Stimulated activated CD4-positive, alpha-beta T cell treated with anti-CD3 and anti-CD28 coated beads, TNF-alpha, amount 100 ng/mL, for 24 hours (primary cell): ENCODE measurements at regions not wholly inside any gene's neighbourhood (a gene's known extent, or its start where the extent isn't known, plus 50 kb on each side); places are given as distances from the start of the nearest gene placed in this dataset.
A peak's percentile ranks its signal among the peaks of the same experiment; 100 is the strongest.

Experiments used
- DNase-seq, 3 experiments: peaks; one replicate each; pipeline ENCODE4 v3.0.0-alpha.2; 2020; ENCODE audit warnings: low read depth in 3 of 3

GRCh38 chr11:11077898-11078297 is 220.0 kb upstream of the ZBED5 start:
- DNase-seq: no peak

DNA sequence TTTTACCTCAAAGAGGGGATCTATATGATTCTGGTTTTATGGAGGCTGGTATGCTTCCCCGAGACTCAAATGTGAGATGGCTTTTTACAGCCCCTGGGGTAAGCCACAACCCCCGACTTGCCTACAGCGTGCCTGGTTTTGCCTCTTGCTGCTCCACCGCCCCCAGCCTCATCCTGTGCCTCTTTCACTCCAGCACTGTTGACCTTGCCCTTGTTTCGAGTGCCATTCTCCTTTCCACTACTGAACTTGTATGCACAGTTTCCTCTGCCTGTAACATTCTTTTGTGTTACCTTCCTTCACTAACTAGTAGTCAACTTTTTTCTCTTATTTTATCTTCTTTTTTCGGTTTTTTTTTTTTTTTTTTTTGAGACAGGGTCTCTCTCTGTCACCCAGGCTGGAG is 219.0 kb upstream of the ZBED5 start:
- peak in 1 of 3 experiments; percentile 0 for DNase-seq

DNA sequence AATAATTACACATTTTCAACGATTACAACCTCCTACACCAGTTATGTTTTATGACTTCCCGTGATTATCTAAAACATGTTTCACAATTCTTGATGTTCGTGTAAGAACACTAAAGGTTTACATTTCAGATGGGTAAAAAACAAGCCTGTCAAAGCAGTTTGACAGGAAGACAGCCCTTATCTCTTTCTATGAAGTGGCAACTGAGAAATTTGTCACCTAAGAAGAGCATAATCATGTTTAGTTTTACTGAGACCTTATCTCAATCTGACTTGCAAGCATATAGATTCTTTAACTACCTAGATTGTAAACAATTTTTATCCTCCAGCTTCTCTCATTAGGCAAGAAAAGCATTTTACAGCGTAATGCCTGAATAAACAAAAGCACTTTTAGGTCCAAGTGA is 218.4 kb upstream of the ZBED5 start:
- no peak for DNase-seq

GRCh38 chr11:11075515-11076171 is 217.8 kb upstream of the ZBED5 start:
- no peak for DNase-seq

- no peak for DNase-seq
These were observed 217.0 kb upstream of the ZBED5 start for GRCh38 chr11:11074686-11075335.

- DNase-seq: no peak
These were observed 216.1 kb upstream of the ZBED5 start for GRCh38 chr11:11073996-11074395.

- no peak for DNase-seq
These were observed 214.2 kb upstream of the ZBED5 start for GRCh38 chr11:11072067-11072466.

- DNase-seq: no peak
These were observed 213.6 kb upstream of the ZBED5 start for GRCh38 chr11:11071486-11071885.

- no peak for DNase-seq
These were observed 213.1 kb upstream of the ZBED5 start for GRCh38 chr11:11070976-11071375.

DNA sequence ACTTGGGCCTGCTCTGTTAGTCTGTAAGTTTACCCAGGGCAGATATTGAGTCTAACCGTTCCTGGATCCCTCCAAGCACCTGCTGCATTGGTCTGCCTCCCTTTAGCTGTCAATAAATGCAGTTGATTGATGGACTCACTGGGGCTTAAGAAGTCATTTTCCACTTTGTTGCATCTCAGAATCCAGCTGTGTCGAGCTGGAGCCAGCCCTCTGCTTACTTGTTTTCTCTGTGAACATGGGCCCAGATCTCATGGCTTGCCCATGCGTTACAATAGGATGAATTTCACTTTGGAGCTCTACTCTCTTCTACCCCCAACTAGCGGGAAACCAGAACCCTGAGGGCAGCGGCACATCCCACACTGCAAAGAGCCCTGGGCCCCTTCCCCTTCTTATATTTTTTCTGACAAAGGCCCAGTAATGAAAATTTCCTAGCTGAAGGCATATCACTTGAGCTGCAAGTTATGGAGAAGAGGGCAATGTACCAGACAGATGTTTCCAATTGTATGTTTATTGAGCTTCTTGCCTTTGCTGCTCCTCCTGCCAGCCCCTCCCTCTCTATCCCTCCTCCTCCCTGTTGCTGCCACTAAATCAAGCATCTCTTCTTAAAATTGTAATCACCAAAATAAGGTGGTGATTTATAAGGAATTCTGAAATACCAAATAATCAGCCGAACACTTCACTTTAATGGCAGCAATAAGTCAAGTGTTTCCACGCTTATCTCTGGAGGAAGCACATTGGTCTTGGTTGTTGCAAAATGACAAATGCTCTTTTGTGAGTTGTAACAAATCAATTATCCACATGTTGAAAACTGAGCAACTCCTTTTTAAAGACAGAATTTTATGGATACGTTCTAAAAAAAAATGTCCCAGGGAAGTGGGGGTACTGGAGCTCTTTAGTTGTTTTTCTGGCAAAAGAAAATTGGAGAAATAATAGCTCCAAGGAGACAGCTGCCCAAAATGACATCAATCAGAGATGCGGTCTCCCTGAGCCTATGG is 212.3 kb upstream of the ZBED5 start:
- DNase-seq: no peak

DNA sequence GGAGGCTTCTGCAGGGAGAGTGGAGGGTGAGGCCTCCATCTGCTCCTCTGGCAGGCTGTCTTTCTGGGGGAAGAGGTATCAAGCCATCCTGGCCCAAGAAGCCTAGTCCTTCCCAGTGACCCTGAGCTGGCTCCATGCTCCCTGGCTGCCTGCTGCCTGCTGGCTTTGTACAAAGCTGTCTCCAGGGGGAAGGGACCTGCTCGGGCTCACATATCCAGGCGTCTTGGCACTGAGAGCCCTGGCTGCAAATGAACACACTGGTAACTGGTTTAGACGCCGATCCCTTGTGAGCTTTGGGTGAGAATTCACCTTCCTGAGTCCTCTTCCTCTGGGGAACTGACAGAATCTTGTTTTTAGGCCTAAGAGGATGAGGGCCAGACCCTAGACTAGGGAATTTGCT is 210.3 kb upstream of the ZBED5 start:
- no peak for DNase-seq

DNA sequence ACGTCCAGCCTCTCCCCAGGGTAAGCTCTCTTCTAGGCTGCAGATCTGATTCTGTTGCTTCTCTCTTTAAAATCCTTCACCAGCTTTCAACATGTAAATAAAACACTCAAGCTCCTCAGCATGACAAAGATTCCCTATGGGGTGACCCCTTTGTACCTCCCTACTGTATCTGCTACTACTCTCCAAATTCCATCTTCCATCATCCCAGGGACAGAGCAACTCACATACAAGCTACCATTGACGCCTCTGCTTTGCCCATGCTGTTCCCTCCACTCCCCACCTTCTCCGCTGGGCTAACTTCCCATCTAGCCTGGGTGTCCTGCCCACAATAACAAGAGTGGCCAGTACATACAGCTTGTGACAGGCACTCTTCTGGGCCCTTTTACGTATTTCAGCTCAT is 207.5 kb upstream of the ZBED5 start:
- no peak for DNase-seq

DNA sequence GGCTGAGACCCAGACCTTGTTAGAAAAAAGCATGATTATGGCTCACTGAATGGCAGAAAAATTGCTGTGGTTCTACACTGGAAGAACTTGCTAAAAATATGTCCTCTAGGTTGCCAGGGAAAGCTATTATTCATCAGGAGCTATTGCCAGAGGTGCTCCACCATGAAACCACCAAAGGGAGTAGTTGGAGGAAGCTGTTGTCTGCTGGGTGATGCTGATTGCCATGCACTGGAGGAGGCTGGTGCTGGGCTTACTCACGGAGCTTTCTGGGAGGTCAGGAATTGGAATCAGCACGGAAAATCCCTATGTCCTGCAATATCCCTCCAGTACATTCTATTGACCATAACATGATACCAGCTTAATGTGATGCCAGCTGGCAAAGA is 199.6 kb upstream of the ZBED5 start:
- DNase-seq: no peak

DNA sequence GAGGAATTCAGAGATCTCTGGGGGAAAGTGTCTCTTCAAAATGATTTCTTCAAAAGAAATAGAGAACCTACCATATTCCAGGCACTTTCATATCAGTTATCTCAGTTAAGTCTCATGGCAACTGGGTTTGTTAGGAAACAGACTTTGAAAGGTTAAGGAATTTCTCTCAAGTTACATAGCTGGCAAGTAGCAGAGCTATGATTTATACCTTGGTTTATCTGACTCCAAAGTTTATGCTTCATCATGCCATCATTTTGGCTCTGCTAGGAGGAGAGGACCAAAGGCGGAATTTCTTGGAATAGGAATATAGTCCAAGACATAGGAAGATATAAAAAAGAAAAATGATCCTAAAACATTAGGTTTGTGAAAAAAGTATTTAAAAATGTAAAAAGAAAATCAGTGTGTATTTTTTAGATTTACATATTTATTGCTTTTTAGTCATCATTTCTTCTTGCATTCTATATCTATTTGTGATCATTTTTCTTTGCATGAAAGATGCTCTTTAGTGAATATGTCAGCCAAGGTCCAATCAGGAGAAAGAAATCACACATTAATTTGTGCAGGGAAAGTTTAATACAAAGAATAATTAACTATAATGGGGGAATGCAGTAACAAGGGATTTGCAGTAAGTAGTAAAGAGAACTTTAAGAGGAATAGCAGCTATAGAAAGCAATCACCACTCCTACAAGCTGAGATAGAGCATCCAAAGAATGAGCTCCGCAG is 199.1 kb upstream of the ZBED5 start:
- DNase-seq: no peak

GRCh38 chr11:11056316-11056715 is 198.5 kb upstream of the ZBED5 start:
- no peak for DNase-seq

- DNase-seq: no peak
These were observed 190.2 kb upstream of the ZBED5 start for GRCh38 chr11:11047851-11048610.

DNA sequence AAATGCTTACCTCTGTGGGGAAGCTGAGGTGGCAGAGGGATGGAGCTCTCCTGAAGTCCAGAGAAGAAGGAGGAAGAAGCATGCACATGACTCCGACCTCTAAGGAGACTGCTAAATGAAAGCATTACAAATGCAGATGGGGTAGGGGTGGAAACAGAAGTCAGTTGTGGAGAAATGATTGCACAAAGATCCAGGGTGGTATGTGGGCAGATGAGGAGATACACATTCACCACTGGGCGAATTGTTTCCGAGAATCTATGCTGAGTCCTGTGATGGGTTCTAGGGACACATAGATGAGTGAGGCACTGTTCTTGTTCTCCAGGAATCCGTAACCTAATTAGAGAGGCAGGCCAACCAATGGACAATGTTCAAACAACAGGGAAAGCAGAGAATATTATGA is 188.9 kb upstream of the ZBED5 start:
- DNase-seq: no peak

- no peak for DNase-seq
These were observed 187.5 kb upstream of the ZBED5 start for GRCh38 chr11:11045156-11045930.

GRCh38 chr11:11044137-11044855 is 186.4 kb upstream of the ZBED5 start:
- DNase-seq: no peak

- DNase-seq: no peak
These were observed 185.9 kb upstream of the ZBED5 start for GRCh38 chr11:11043721-11044120.
